Choroid plexus epithelial cell (primary cell): ENCODE measurements at regions not wholly inside any gene's neighbourhood (a gene's known extent, or its start where the extent isn't known, plus 50 kb on each side); places are given as distances from the start of the nearest gene placed in this dataset.

Experiments used
- DNase-seq: peaks from one replicate; pipeline ENCODE4 v3.0.0-alpha.2; 2010; ENCODE audit warnings: low read depth
- H3K4me3 ChIP-seq: 2 replicates; pipeline ENCODE4 v1.5.1; 2011; ENCODE audit warnings: low read depth, mild to moderate bottlenecking, control low read depth, low read length, moderate library complexity
- TF ChIP-seq, protein P1 (sequence below): conservative IDR thresholded peaks from 2 replicates; pipeline ENCODE4 v1.5.1; 2011; ENCODE audit warnings: low read depth, mild to moderate bottlenecking, control low read depth, inconsistent platforms, low read length, moderate library complexity

GRCh38 chr2:53353135-53354114, 414.2 kb upstream of the CHAC2 start:
- peak; percentile 19 for DNase-seq
- TF ChIP-seq, protein P1, sequence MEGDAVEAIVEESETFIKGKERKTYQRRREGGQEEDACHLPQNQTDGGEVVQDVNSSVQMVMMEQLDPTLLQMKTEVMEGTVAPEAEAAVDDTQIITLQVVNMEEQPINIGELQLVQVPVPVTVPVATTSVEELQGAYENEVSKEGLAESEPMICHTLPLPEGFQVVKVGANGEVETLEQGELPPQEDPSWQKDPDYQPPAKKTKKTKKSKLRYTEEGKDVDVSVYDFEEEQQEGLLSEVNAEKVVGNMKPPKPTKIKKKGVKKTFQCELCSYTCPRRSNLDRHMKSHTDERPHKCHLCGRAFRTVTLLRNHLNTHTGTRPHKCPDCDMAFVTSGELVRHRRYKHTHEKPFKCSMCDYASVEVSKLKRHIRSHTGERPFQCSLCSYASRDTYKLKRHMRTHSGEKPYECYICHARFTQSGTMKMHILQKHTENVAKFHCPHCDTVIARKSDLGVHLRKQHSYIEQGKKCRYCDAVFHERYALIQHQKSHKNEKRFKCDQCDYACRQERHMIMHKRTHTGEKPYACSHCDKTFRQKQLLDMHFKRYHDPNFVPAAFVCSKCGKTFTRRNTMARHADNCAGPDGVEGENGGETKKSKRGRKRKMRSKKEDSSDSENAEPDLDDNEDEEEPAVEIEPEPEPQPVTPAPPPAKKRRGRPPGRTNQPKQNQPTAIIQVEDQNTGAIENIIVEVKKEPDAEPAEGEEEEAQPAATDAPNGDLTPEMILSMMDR: no peak
- H3K4me3 ChIP-seq: no peak overlapping the region

- TF ChIP-seq, protein P1: no peak
- no peak for DNase-seq
- no peak overlapping the region for H3K4me3 ChIP-seq
These were observed 420.3 kb upstream of the CHAC2 start for GRCh38 chr2:53347269-53347668.

DNA sequence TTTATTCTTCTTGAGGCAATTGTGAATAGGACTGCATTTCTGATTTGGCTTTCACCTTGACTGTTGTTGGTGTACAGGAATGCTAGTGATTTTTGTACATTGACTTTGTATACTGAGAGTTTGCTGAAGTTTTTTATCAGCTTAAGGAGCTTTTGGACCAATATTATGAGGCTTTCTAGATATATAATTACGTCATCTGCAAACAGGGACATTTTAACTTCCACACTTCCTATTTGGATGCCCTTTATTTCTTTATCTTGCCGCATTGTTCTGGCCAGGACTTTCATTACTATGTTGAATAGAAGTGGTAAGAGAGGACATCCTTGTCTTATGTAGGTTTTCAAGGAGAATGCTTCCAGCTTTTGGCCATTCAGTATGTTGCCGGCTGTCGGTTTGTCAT, 425.4 kb upstream of the CHAC2 start:
- H3K4me3 ChIP-seq: no peak overlapping the region
- DNase-seq: no peak
- TF ChIP-seq, protein P1: no peak

- TF ChIP-seq, protein P1: no peak
- no peak overlapping the region for H3K4me3 ChIP-seq
- DNase-seq: no peak
These were observed 433.0 kb upstream of the CHAC2 start for GRCh38 chr2:53334610-53335009.

DNA sequence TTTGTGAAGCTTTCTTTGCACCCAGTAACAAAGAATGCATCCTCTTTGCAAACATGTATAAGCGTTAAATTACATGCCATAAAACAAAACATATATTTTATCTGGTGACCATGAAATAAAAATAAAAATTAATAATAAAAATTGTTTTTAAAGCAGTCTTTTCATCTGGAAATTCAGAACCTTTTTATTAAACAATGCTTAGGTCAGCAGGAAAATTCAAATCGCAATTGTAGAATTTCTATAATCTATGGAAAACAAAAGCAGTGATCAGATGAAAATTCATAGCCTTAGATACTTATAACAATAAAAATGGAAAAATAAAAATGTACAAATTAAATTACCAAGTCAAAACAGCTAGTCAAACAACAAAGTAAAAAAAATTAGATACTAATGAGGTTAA, 435.9 kb upstream of the CHAC2 start:
- no peak for DNase-seq
- H3K4me3 ChIP-seq: no peak overlapping the region
- TF ChIP-seq, protein P1: no peak

- H3K4me3 ChIP-seq: no peak overlapping the region
- no peak for DNase-seq
- TF ChIP-seq, protein P1: no peak
These were observed 449.7 kb upstream of the CHAC2 start for GRCh38 chr2:53317861-53318260.

DNA sequence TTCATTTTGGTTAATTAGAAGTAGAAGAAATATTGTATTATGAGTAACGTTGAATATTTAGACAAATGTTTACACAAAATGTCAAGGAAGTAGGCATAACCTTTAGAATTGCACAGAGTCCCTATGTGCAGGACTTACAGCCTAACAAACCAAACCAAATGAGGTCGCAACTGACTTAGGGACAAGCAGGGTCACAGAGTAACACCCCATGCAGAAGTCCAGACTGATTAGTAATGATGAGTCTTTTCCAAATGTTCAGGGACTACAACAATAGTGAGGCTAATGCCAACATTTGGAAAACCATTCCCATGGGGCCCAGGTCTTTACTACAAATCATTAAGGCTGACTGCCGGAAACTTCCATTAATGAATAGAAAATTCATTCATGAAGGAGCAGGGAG, 452.5 kb upstream of the CHAC2 start:
- no peak overlapping the region for H3K4me3 ChIP-seq
- TF ChIP-seq, protein P1: no peak
- DNase-seq: no peak
